IMR-90 (cell line): ENCODE measurements at regions not wholly inside any gene's neighbourhood (a gene's known extent, or its start where the extent isn't known, plus 50 kb on each side); places are given as distances from the start of the nearest gene placed in this dataset.

Experiments
- ATAC-seq: fragments of 200-7000 bp; cut with Tn5 transposase; 2 replicates; pipeline ENCODE4 v1.9.1; 2020; ENCODE audit warnings: low read depth, mild to moderate bottlenecking, moderate library complexity
- BruUV-seq: library from RNA; stranded (reverse); fragments of 400-500 nt; replicated peaks from 2 replicates; lab custom pipeline; 2021; lab: Mats Ljungman, UMichigan
- CTCF ChIA-PET: fragments of 300-600 bp; formaldehyde crosslinking; extraction: SDS; loops from one replicate; lab custom pipeline; 2021; ENCODE audit warnings: antibody characterized with exemption; lab: Yijun Ruan, JAX
- POLR2A ChIA-PET: fragments of 300-600 bp; sonication (Branson Sonifier 250); formaldehyde crosslinking; loops from one replicate; lab custom pipeline; 2022; ENCODE audit warnings: antibody characterized with exemption; ENCODE audit not compliant: unreplicated experiment; lab: Charles Lee
- DNase-seq: peaks from one replicate; pipeline ENCODE4 v3.0.0; 2013
- H2AFZ ChIP-seq: replicated peaks from 2 replicates; pipeline ENCODE3; 2013; ENCODE audit warnings: low read length, mild to moderate bottlenecking; ENCODE audit not compliant: poor library complexity
- H2AK5ac ChIP-seq: 2 replicates; pipeline ENCODE4 v1.6.1; 2013; ENCODE audit warnings: low read depth, low read length, inconsistent platforms
- H2AK9ac ChIP-seq: replicated peaks from 2 replicates; pipeline ENCODE3; 2013; ENCODE audit warnings: mild to moderate bottlenecking, low read depth, low read length, moderate library complexity; ENCODE audit not compliant: poor library complexity
- H2BK120ac ChIP-seq: 2 replicates; pipeline ENCODE4 v1.6.1; 2013; ENCODE audit warnings: low read depth, low read length, inconsistent platforms
- H2BK15ac ChIP-seq: 3 replicates; pipeline ENCODE4 v1.6.1; 2013; ENCODE audit warnings: low read depth, low read length, inconsistent platforms
- H2BK20ac ChIP-seq: 2 replicates; pipeline ENCODE4 v1.6.1; 2013; ENCODE audit warnings: low read depth, mild to moderate bottlenecking, inconsistent platforms, low read length, moderate library complexity
- H2BK5ac ChIP-seq: 2 replicates; pipeline ENCODE4 v1.6.1; 2013; ENCODE audit warnings: mild to moderate bottlenecking, low read depth, low read length, inconsistent platforms; ENCODE audit not compliant: poor library complexity, severe bottlenecking
- H3K14ac ChIP-seq: replicated peaks from 2 replicates; pipeline ENCODE4 v1.6.1; 2013; ENCODE audit warnings: low read depth, low read length, inconsistent platforms
- H3K18ac ChIP-seq: 2 replicates; pipeline ENCODE4 v1.6.1; 2013; ENCODE audit warnings: low read depth, low read length, control low read depth
- H3K23ac ChIP-seq: 2 replicates; pipeline ENCODE4 v1.6.1; 2013; ENCODE audit warnings: low read depth, low read length, inconsistent platforms
- H3K27ac ChIP-seq: 2 replicates; pipeline ENCODE4 v1.5.1; 2013; ENCODE audit warnings: mild to moderate bottlenecking, control low read depth, low read length; ENCODE audit not compliant: insufficient read depth
- H3K27me3 ChIP-seq: 2 replicates; pipeline ENCODE4 v1.6.1; 2013; ENCODE audit warnings: low read length; ENCODE audit not compliant: control insufficient read depth, insufficient read depth
- H3K36me3 ChIP-seq: 2 replicates; pipeline ENCODE4 v1.6.1; 2013; ENCODE audit warnings: low read length, mixed read lengths; ENCODE audit not compliant: control insufficient read depth, insufficient read depth
- H3K4ac ChIP-seq: 2 replicates; pipeline ENCODE4 v1.6.1; 2013; ENCODE audit warnings: low read depth, low read length, inconsistent platforms
- H3K4me1 ChIP-seq: 2 replicates; pipeline ENCODE4 v1.6.1; 2013; ENCODE audit warnings: low read length, mixed read lengths; ENCODE audit not compliant: control insufficient read depth, insufficient read depth
- H3K4me2 ChIP-seq: 2 replicates; pipeline ENCODE4 v1.6.1; 2013; ENCODE audit warnings: low read depth, mild to moderate bottlenecking, control low read depth, low read length, moderate library complexity
- H3K4me3 ChIP-seq: 2 replicates; pipeline ENCODE4 v1.5.1; 2013; ENCODE audit warnings: low read depth, mild to moderate bottlenecking, control low read depth, low read length, moderate library complexity; ENCODE audit not compliant: insufficient read depth
- H3K56ac ChIP-seq: 2 replicates; pipeline ENCODE4 v1.6.1; 2013; ENCODE audit warnings: low read length, inconsistent platforms; ENCODE audit not compliant: insufficient read depth; ENCODE audit errors: extremely low read depth
- H3K79me1 ChIP-seq, 2 experiments: 2 replicates each; pipeline ENCODE4 v1.6.1; 2013; ENCODE audit warnings: low read length in 2 of 2, inconsistent platforms in 1 of 2, low read depth in 1 of 2
- H3K9ac ChIP-seq: 2 replicates; pipeline ENCODE4 v1.6.1; 2013; ENCODE audit warnings: low read depth, low read length, control low read depth
- H3K9me1 ChIP-seq: 2 replicates; pipeline ENCODE4 v1.6.1; 2013; ENCODE audit warnings: low read length, inconsistent platforms; ENCODE audit not compliant: insufficient read depth
- H3K9me3 ChIP-seq: 2 replicates; pipeline ENCODE4 v1.6.1; 2013; ENCODE audit warnings: low read length; ENCODE audit not compliant: control insufficient read depth, insufficient read depth
- H4K20me1 ChIP-seq: 2 replicates; pipeline ENCODE4 v1.6.1; 2013; ENCODE audit warnings: low read length, inconsistent platforms; ENCODE audit not compliant: insufficient read depth
- H4K5ac ChIP-seq: 2 replicates; pipeline ENCODE4 v1.6.1; 2013; ENCODE audit warnings: mild to moderate bottlenecking, low read depth, low read length, control low read depth
- H4K8ac ChIP-seq, 2 experiments: 2 replicates each; pipeline ENCODE4 v1.6.1; 2013; ENCODE audit warnings: low read depth in 2 of 2, low read length in 2 of 2, control low read depth in 1 of 2, inconsistent platforms in 1 of 2
- H4K91ac ChIP-seq: 2 replicates; pipeline ENCODE4 v1.6.1; 2013; ENCODE audit warnings: low read depth, low read length, inconsistent platforms; ENCODE audit not compliant: insufficient read depth
- CEBPB ChIP-seq: IDR thresholded peaks from 2 replicates; pipeline ENCODE4 v1.6.1; 2012; ENCODE audit warnings: low read depth, low read length, improper control_type of control experiment
- CHD1 ChIP-seq: IDR thresholded peaks from 2 replicates; pipeline ENCODE4 v1.6.1; 2012; ENCODE audit warnings: low read depth, low read length, improper control_type of control experiment
- CTCF ChIP-seq: conservative IDR thresholded peaks from 2 replicates; pipeline ENCODE4 v1.5.1; 2012; ENCODE audit warnings: mild to moderate bottlenecking, low read depth, low read length, improper control_type of control experiment
- ELK1 ChIP-seq: fragments of 150-350 bp; IDR thresholded peaks from 2 replicates; pipeline ENCODE4 v1.6.1; 2016; ENCODE audit warnings: low read depth, mild to moderate bottlenecking, low read length, moderate library complexity, borderline replicate concordance
- MAFK ChIP-seq: IDR thresholded peaks from 2 replicates; pipeline ENCODE4 v1.6.1; 2012; ENCODE audit warnings: low read depth, low read length, improper control_type of control experiment
- MAZ ChIP-seq: IDR thresholded peaks from 2 replicates; pipeline ENCODE4 v1.6.1; 2012; ENCODE audit warnings: low read depth, mild to moderate bottlenecking, low read length, improper control_type of control experiment, moderate library complexity, borderline replicate concordance
- MXI1 ChIP-seq: IDR thresholded peaks from 2 replicates; pipeline ENCODE4 v1.6.1; 2012; ENCODE audit warnings: low read depth, mild to moderate bottlenecking, low read length, moderate library complexity, borderline replicate concordance
- NFE2L2 ChIP-seq: fragments of 150-350 bp; IDR thresholded peaks from 2 replicates; pipeline ENCODE4 v1.6.1; 2016; ENCODE audit warnings: low read depth, mild to moderate bottlenecking, low read length
- POLR2A ChIP-seq: IDR thresholded peaks from 2 replicates; pipeline ENCODE4 v1.6.1; 2012; ENCODE audit warnings: mild to moderate bottlenecking, low read depth, low read length
- RCOR1 ChIP-seq: IDR thresholded peaks from 2 replicates; pipeline ENCODE4 v1.6.1; 2012; ENCODE audit warnings: mild to moderate bottlenecking, low read length, improper control_type of control experiment; ENCODE audit not compliant: insufficient replicate concordance
- RFX5 ChIP-seq: IDR thresholded peaks from 2 replicates; pipeline ENCODE4 v1.8.0; 2012; ENCODE audit warnings: low read depth, mild to moderate bottlenecking, low read length, moderate library complexity
- SMC3 ChIP-seq: fragments of 150-350 bp; IDR thresholded peaks from 2 replicates; pipeline ENCODE4 v1.6.1; 2016; ENCODE audit warnings: low read depth, mild to moderate bottlenecking, antibody characterized with exemption, low read length, moderate library complexity
- WGBS, 2 experiments: methylation state at CpG; one replicate each; pipeline versions ENCODE4 v1.1.5 to v1.1.7; 2013; ENCODE audit warnings: missing lambda C conversion rate in 2 of 2; ENCODE audit not compliant: insufficient read length in 1 of 2; ENCODE audit errors: extremely low coverage in 2 of 2; 5-methylcytosine and 5-hydroxymethylcytosine counted together
- dilution Hi-C: fragments of 300-500 bp; cut with HindIII; formaldehyde crosslinking; loops from one replicate; pipeline ENCODE4 v1.14.3; 2018; ENCODE audit warnings: low sequenced_read_pairs; ENCODE audit not compliant: unreplicated experiment
- in situ Hi-C: fragments of 300-500 bp; cut with MboI; formaldehyde crosslinking; loops from 3 replicates; pipeline ENCODE4 v1.14.3; 2019; ENCODE audit warnings: low sequenced_read_pairs, inconsistent platforms, mixed read lengths
- intact Hi-C: fragments of 100-400 bp; cut with micrococcal nuclease; formaldehyde crosslinking; loops from 2 replicates; pipeline ENCODE4 v1.10.0; 2022

GRCh38 chr4:4618847-4619246, 77.0 kb upstream of the STX18 start:
- Histone ChIP-seq H2AK5ac (no peak overlapping the region), H3K9ac (no peak overlapping the region), H3K9me1 (peaks cover 7% of the 10 kb centered on the region; the same call in 1 of the 2 replicates), H2BK20ac (no peak overlapping the region), H2BK15ac (no peak overlapping the region), H4K20me1 (no peaks in the 10 kb centered on the region), H3K4me3 (no peak overlapping the region), H3K9me3 (no peaks in the 10 kb centered on the region), H3K4me1 (peaks cover 8% of the 10 kb centered on the region; the same call in 1 of the 2 replicates), H3K4me2 (no peak overlapping the region), H3K27me3 (no peaks in the 10 kb centered on the region), H2AK9ac (no peak overlapping the region), H4K5ac (no peak overlapping the region), H3K18ac (no peak overlapping the region), H2AFZ (no peak overlapping the region), H4K8ac (no peak overlapping the region), H2BK120ac (no peak overlapping the region), H3K14ac (no peak overlapping the region), H2BK5ac (no peak overlapping the region), H3K4ac (no peak overlapping the region), H3K27ac (no peak overlapping the region), H4K91ac (no peak overlapping the region), H3K56ac (no peak overlapping the region), H3K79me1 (no peaks in the 10 kb centered on the region), H3K36me3 (no peaks in the 10 kb centered on the region), H3K23ac (no peak overlapping the region)
- CTCF ChIA-PET = no interaction called here
- POLR2A ChIA-PET = no interaction called here
- intact Hi-C loops (no loop called here), dilution Hi-C loops (no loop called here), in situ Hi-C loops (no loop called here)
- no peak for DNase-seq
- no peak for TF ChIP-seq CEBPB
- no peak for TF ChIP-seq SMC3
- no peak for TF ChIP-seq MAFK
- TF ChIP-seq NFE2L2 = no peak
- no peak for TF ChIP-seq RFX5
- no peak for TF ChIP-seq CHD1
- TF ChIP-seq CTCF = no peak
- TF ChIP-seq RCOR1 = no peak
- no peak for TF ChIP-seq POLR2A
- no peak for TF ChIP-seq ELK1
- TF ChIP-seq MXI1 = no peak
- no peak for TF ChIP-seq MAZ
- no peak for ATAC-seq
- WGBS, 2 experiments = no CpG with 5 or more reads among the region's 1 CpG
- BruUV-seq = no TSS peak
